ENCODE measurements at regions not wholly inside any gene's neighbourhood (a gene's known extent, or its start where the extent isn't known, plus 50 kb on each side); places are given as distances from the start of the nearest gene placed in this dataset.

GRCh38 chr3:78390221-78390620 is 1350.3 kb downstream of the ROBO2 start:
- peaks cover 25% of the 10 kb centered on the region for H3K9me3 ChIP-seq (ENCODE audit: control insufficient read depth, low read depth, low read length)
- H3K79me1 ChIP-seq (ENCODE audit: insufficient read depth, low read depth, low read length, poor library complexity, severe bottlenecking): no peaks in the 10 kb centered on the region
- Mint-ChIP-seq H3K27me3 (ENCODE audit: low read depth) (no peaks in the 10 kb centered on the region; the same call in 1 of the 2 replicates), H3K4me1 (peaks cover 0 to 4% of the 10 kb centered on the region in 2 experiments; a peak in 2 of 4 replicates), H3K4me3 (no peak overlapping the region), H3K36me3 (ENCODE audit: insufficient read depth in 1 of 3, low read depth in 3 of 3) (peaks cover 33 to 71% (median 46%) of the 10 kb centered on the region in 3 experiments), H3K9me3 (peaks cover 53 to 56% of the 10 kb centered on the region in 2 experiments), H3K27ac (no peak overlapping the region)
- H2AFZ ChIP-seq (ENCODE audit: low read length): no peak overlapping the region
- H2BK120ac ChIP-seq (ENCODE audit: low read depth, low read length, poor library complexity, severe bottlenecking): no peak overlapping the region
- no peaks in the 10 kb centered on the region for H3K27me3 ChIP-seq (ENCODE audit: insufficient read depth, low read length)
- no peaks in the 10 kb centered on the region for H3K23me2 ChIP-seq (ENCODE audit: insufficient read length, low read depth, low read length, poor library complexity, severe bottlenecking)
- no peak for DNase-seq
- H4K20me1 ChIP-seq (ENCODE audit: control insufficient read depth, insufficient read depth, insufficient read length): no peaks in the 10 kb centered on the region
- no peak overlapping the region for H4K8ac ChIP-seq (replicated peaks; ENCODE audit: insufficient read length, low read depth, low read length)
- H3K4me1 ChIP-seq (ENCODE audit: insufficient read depth, low read length): no peaks in the 10 kb centered on the region
- no peak overlapping the region for H2BK20ac ChIP-seq (ENCODE audit: low read depth, low read length, poor library complexity, severe bottlenecking)
- TF ChIP-seq CTCF (conservative IDR thresholded peaks at IDR 0.05): no peak
- H3K56ac ChIP-seq (ENCODE audit: insufficient read length, low read depth, low read length): no peak overlapping the region
- H2BK12ac ChIP-seq (ENCODE audit: insufficient read length, low read depth, low read length): no peak overlapping the region
- no peak overlapping the region for H3K23ac ChIP-seq (ENCODE audit: insufficient read length, low read depth, low read length)
- H2BK15ac ChIP-seq (ENCODE audit: low read depth, low read length): no peak overlapping the region; the same call in 1 of the 2 replicates
- no peak overlapping the region for H3K18ac ChIP-seq (ENCODE audit: insufficient read length, low read depth, low read length)
- H4K91ac ChIP-seq (ENCODE audit: insufficient read length, low read depth, low read length): no peak overlapping the region
- no CpG with 5 or more reads among the region's 1 CpG for WGBS (ENCODE audit: extremely low coverage, insufficient read length, low lambda C conversion rate)
- H2BK5ac ChIP-seq (ENCODE audit: insufficient read length, low read length): no peak overlapping the region
- no peak overlapping the region for H3K14ac ChIP-seq (ENCODE audit: insufficient read depth, low read length)
- no peak overlapping the region for H3K4ac ChIP-seq (ENCODE audit: low read depth, low read length)
- no peak overlapping the region for H4K5ac ChIP-seq (ENCODE audit: insufficient read length, low read depth, low read length)
- no peak overlapping the region for H3K27ac ChIP-seq (ENCODE audit: insufficient read length, low read depth, low read length)
- H3K4me2 ChIP-seq (ENCODE audit: insufficient read depth, insufficient read length, low read length): no peak overlapping the region
- no peak overlapping the region for H3K9ac ChIP-seq (ENCODE audit: extremely low read depth, insufficient read length, low read length)
- H3K79me2 ChIP-seq (ENCODE audit: insufficient read depth, low read length): no peaks in the 10 kb centered on the region
- H2AK5ac ChIP-seq (ENCODE audit: insufficient read length, low read length): no peak overlapping the region
- H3T11ph ChIP-seq (ENCODE audit: low read length): no peak overlapping the region
